Peyer's patch (tissue), 4 donors: ENCODE measurements at regions not wholly inside any gene's neighbourhood (a gene's known extent, or its start where the extent isn't known, plus 50 kb on each side); places are given as distances from the start of the nearest gene placed in this dataset.

Source experiments
- DNase-seq, 3 donors: peaks; one replicate each; pipeline ENCODE4 v3.0.0-alpha.2; 2017 to 2019
- H3K27ac ChIP-seq, 4 donors: fragments of 200-600 bp; sonication (generic); one replicate each; pipeline ENCODE4 v1.5.1; 2016 to 2019
- H3K27me3 ChIP-seq, 2 donors: fragments of 200-600 bp; sonication (generic); one replicate each; pipeline ENCODE4 v1.5.1; 2019
- H3K36me3 ChIP-seq, 3 donors: fragments of 200-600 bp; sonication (generic); one replicate each; pipeline ENCODE4 v1.5.1; 2016 to 2019
- H3K4me1 ChIP-seq, 4 donors: fragments of 200-600 bp; sonication (generic); one replicate each; pipeline ENCODE4 v1.5.1; 2016 to 2019
- H3K4me3 ChIP-seq, 4 donors: fragments of 200-600 bp; sonication (generic); 1 replicate in 3 of 4; 2 replicates in 1 of 4; pipeline ENCODE4 v1.5.1; 2016 to 2019; ENCODE audit warnings: mild to moderate bottlenecking in 1 of 4
- H3K9me3 ChIP-seq, 4 donors: fragments of 200-600 bp; sonication (generic); one replicate each; pipeline ENCODE4 v1.5.1; 2016 to 2019; ENCODE audit warnings: mild to moderate bottlenecking in 1 of 4
- CTCF ChIP-seq, 6 experiments: fragments of 450-650 bp in 4 of 6; fragments of 200-600 bp in 2 of 6; sonication (generic) in 1 of 6; IDR thresholded peaks; one replicate each; pipeline ENCODE4 v1.5.1; 2017 to 2019; ENCODE audit warnings: antibody characterized with exemption in 6 of 6, mild to moderate bottlenecking in 3 of 6, moderate library complexity in 1 of 6
- POLR2A ChIP-seq, 2 donors: fragments of 450-650 bp; IDR thresholded peaks; one replicate each; pipeline ENCODE4 v1.5.1; 2017; ENCODE audit warnings: antibody characterized with exemption in 2 of 2, mild to moderate bottlenecking in 2 of 2, moderate library complexity in 2 of 2

- Histone ChIP-seq H3K9me3 (no peaks in the 10 kb centered on the region), H3K4me3 (no peak overlapping the region), H3K27me3 (no peaks in the 10 kb centered on the region), H3K36me3 (no peaks in the 10 kb centered on the region), H3K4me1 (no peaks in the 10 kb centered on the region), H3K27ac (no peak overlapping the region)
- DNase-seq, result no peak
- TF ChIP-seq CTCF (IDR thresholded peaks at IDR 0.05), result no peak
- no peak for TF ChIP-seq POLR2A (IDR thresholded peaks at IDR 0.05)
These were observed 75.2 kb downstream of the LUZP4 start for GRCh38 chrX:115364670-115365069.

- TF ChIP-seq CTCF (IDR thresholded peaks at IDR 0.05) (no peak), POLR2A (IDR thresholded peaks at IDR 0.05) (no peak)
- DNase-seq, result no peak
- H3K9me3 ChIP-seq, result no peaks in the 10 kb centered on the region
- no peaks in the 10 kb centered on the region for H3K4me1 ChIP-seq
- no peak overlapping the region for H3K27ac ChIP-seq
- H3K4me3 ChIP-seq, result no peak overlapping the region
- no peaks in the 10 kb centered on the region for H3K27me3 ChIP-seq
- no peaks in the 10 kb centered on the region for H3K36me3 ChIP-seq
These were observed 77.0 kb downstream of the LUZP4 start for GRCh38 chrX:115366535-115366934.

- DNase-seq, result no peak
- H3K9me3 ChIP-seq, result no peaks in the 10 kb centered on the region
- no peaks in the 10 kb centered on the region for H3K4me1 ChIP-seq
- H3K27ac ChIP-seq, result no peak overlapping the region
- H3K27me3 ChIP-seq, result no peaks in the 10 kb centered on the region
- H3K4me3 ChIP-seq, result no peak overlapping the region
- H3K36me3 ChIP-seq, result no peaks in the 10 kb centered on the region
- TF ChIP-seq POLR2A (IDR thresholded peaks at IDR 0.05) (no peak), CTCF (IDR thresholded peaks at IDR 0.05) (no peak)
These were observed 77.9 kb downstream of the LUZP4 start for GRCh38 chrX:115367455-115367854.

DNA sequence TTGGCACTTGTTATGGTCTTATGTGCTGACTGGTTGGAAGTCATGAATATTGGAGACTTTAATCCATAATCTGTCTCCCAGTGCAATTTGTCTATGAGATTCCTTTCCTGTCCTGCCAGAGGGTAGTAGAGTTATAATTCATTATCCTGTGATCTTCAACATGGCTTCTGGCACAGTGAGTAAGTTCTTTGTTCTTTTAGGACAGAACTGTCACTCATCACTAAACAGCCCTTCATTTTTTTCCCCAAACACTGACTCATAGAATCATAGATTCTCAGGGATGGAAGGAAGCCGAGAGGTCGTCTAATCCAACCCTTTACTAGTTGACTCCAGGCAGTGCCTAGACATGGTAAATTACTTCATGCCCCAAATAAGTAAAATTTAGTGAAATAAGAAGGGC is 78.4 kb downstream of the LUZP4 start:
- Histone ChIP-seq H3K4me3 (no peak overlapping the region), H3K27me3 (no peaks in the 10 kb centered on the region), H3K36me3 (no peaks in the 10 kb centered on the region), H3K27ac (no peak overlapping the region), H3K4me1 (no peaks in the 10 kb centered on the region), H3K9me3 (no peaks in the 10 kb centered on the region)
- no peak for TF ChIP-seq CTCF (IDR thresholded peaks at IDR 0.05)
- TF ChIP-seq POLR2A (IDR thresholded peaks at IDR 0.05), result no peak
- no peak for DNase-seq

DNA sequence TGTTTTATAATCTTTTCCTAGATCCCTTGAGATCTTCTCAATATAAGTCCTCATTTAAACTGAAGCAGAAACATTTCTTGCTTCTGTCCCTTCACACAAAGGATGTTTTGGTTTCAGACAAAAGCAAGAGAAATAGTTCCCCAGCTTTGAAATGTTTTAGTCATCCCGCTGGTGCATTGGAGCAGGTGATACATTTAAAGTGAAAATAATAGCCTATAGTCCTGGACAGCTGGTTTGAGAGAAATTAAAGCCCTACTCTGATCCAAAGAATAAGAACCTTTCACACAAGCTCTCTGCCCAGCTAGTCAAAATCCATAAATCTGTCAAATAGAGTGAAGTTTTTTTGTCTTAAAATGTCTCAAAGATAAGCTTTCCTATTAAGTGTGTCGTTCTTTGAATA is 79.4 kb downstream of the LUZP4 start:
- no peaks in the 10 kb centered on the region for H3K36me3 ChIP-seq
- no peaks in the 10 kb centered on the region for H3K9me3 ChIP-seq
- no peak for DNase-seq
- H3K27me3 ChIP-seq, result no peaks in the 10 kb centered on the region
- H3K4me3 ChIP-seq, result no peak overlapping the region
- H3K4me1 ChIP-seq, result no peaks in the 10 kb centered on the region
- no peak overlapping the region for H3K27ac ChIP-seq
- TF ChIP-seq CTCF (IDR thresholded peaks at IDR 0.05) (no peak), POLR2A (IDR thresholded peaks at IDR 0.05) (no peak)

GRCh38 chrX:115372152-115372551 is 82.6 kb downstream of the LUZP4 start:
- no peak for DNase-seq
- Histone ChIP-seq H3K36me3 (no peaks in the 10 kb centered on the region), H3K9me3 (no peaks in the 10 kb centered on the region), H3K4me3 (no peak overlapping the region), H3K27ac (no peak overlapping the region), H3K27me3 (no peaks in the 10 kb centered on the region), H3K4me1 (no peaks in the 10 kb centered on the region)
- TF ChIP-seq CTCF (IDR thresholded peaks at IDR 0.05) (no peak), POLR2A (IDR thresholded peaks at IDR 0.05) (no peak)
